ENCODE measurements at regions not wholly inside any gene's neighbourhood (a gene's known extent, or its start where the extent isn't known, plus 50 kb on each side); places are given as distances from the start of the nearest gene placed in this dataset.

GRCh38 chr1:207966521-207966920 lies 55.6 kb upstream of the CD34 start:
- H4K20me1 ChIP-seq (ENCODE audit: low read length): no peaks in the 10 kb centered on the region
- H3K9me3 ChIP-seq (ENCODE audit: low read length): no peaks in the 10 kb centered on the region
- H2AFZ ChIP-seq (ENCODE audit: low read length): no peak overlapping the region
- no TSS peak for BruUV-seq (replicated peaks)
- H3K79me2 ChIP-seq (ENCODE audit: low read length): no peaks in the 10 kb centered on the region
- no peak overlapping the region for H3K9ac ChIP-seq (ENCODE audit: low read length)
- ChIA-PET POLR2A (ENCODE audit: unreplicated experiment) (no interaction called here), CTCF (no interaction called here)
- no peak for ATAC-seq
- H3K4me2 ChIP-seq (ENCODE audit: low read length): no peak overlapping the region
- H3K9me2 ChIP-seq (replicated peaks; ENCODE audit: low read length): no peaks in the 10 kb centered on the region
- TF ChIP-seq CTCF (conservative IDR thresholded peaks at IDR 0.05; ENCODE audit: low read depth, low read length): no peak
- H3K27me3 ChIP-seq (ENCODE audit: low read length): no peaks in the 10 kb centered on the region
- H3F3A ChIP-seq (ENCODE audit: low read length, unreplicated experiment): no peaks in the 10 kb centered on the region
- no peaks in the 10 kb centered on the region for H3K36me3 ChIP-seq (ENCODE audit: low read depth, low read length)
- no peak overlapping the region for H3K4me3 ChIP-seq (ENCODE audit: low read length)
- no peak for DNase-seq
- H3K4me1 ChIP-seq (ENCODE audit: insufficient read depth, low read length): peaks cover 14% of the 10 kb centered on the region
- intact Hi-C loops (cut with micrococcal nuclease): no loop called here
- H3K27ac ChIP-seq (ENCODE audit: low read length): no peak overlapping the region

DNA sequence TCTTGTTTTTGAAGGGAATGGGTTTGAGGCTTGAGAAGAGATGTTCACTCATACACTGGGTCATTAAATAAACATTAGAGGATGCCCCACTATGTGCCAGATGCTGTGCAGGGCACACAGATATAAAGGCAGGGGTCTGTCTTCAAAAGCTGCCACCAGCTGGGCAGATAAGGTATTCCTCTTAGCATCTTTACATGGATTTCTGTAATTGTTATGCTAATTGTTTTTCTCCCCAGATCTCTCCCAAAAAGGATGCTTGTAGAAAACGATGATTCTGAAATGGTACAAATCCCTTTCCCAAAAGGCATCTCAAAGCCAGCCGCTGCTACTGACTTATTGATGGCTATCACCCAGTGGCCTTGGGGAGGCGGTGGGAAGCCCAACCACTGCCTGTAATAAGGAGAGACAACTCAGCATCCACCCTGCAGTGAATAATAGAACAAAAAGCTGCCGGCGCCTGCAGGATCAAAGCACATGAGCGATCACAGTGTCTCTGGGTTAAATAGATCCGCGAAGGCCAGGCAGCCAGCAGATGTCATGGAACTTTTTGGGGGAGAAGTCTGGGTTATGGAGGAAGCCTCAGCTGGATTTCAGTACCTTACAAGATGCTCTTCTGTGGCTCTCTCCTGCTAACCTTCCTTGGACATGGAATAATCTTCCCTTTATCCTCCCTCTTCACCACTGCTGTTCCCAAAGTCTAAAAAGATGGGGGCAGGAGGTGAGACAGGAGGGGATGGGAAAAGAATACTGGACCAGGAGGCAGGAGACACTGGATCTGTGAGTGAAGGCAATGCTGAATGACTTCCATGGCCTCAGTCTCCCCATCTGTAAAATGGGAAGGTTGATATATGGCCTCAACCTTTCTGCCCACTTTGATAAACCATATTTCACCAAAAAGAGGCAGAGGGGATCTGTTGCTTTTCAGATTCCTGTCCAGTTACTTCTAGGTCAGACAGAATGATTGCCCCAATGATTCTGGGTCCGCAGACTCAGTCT lies 54.8 kb upstream of the CD34 start:
- no TSS peak for BruUV-seq (replicated peaks)
- intact Hi-C loops (cut with micrococcal nuclease): no loop called here

More for the DNA sequence above, 54.8 kb upstream of the CD34 start:
- no peak overlapping the region for H3K4me2 ChIP-seq (ENCODE audit: low read length)
- H2AFZ ChIP-seq (ENCODE audit: low read length): no peak overlapping the region
- ChIA-PET CTCF (interaction anchor here (3.0 kb wide), 1 partner anchor 80 kb away, joined by 54 read pairs; no protein-coding TSS in a partner anchor), POLR2A (ENCODE audit: unreplicated experiment) (no interaction called here)
- H3K27me3 ChIP-seq (ENCODE audit: low read length): no peaks in the 10 kb centered on the region
- no peaks in the 10 kb centered on the region for H3F3A ChIP-seq (ENCODE audit: low read length, unreplicated experiment)
- no peak overlapping the region for H3K9ac ChIP-seq (ENCODE audit: low read length)
- H3K9me2 ChIP-seq (replicated peaks; ENCODE audit: low read length): no peaks in the 10 kb centered on the region
- H3K79me2 ChIP-seq (ENCODE audit: low read length): no peaks in the 10 kb centered on the region
- TF ChIP-seq EZH2phosphoT487 (IDR thresholded peaks at IDR 0.05; ENCODE audit: borderline replicate concordance, low read length) (no peak), EZH2 (IDR thresholded peaks at IDR 0.05; ENCODE audit: low read length, unreplicated experiment) (no peak), CTCF (conservative IDR thresholded peaks at IDR 0.05; ENCODE audit: low read depth, low read length) (peak; percentile 33; the same call in 1 of the 2 replicates)
- ATAC-seq (no peak), DNase-seq (no peak)
- H3K4me1 ChIP-seq (ENCODE audit: insufficient read depth, low read length): peaks cover 14% of the 10 kb centered on the region
- H3K27ac ChIP-seq (ENCODE audit: low read length): no peak overlapping the region
- H3K9me3 ChIP-seq (ENCODE audit: low read length): no peaks in the 10 kb centered on the region
- no peak overlapping the region for H3K4me3 ChIP-seq (ENCODE audit: low read length)
- no peaks in the 10 kb centered on the region for H3K36me3 ChIP-seq (ENCODE audit: low read depth, low read length)
- no peaks in the 10 kb centered on the region for H4K20me1 ChIP-seq (ENCODE audit: low read length)
